Fibroblast of pulmonary artery (primary cell): ENCODE measurements at regions not wholly inside any gene's neighbourhood (a gene's known extent, or its start where the extent isn't known, plus 50 kb on each side); places are given as distances from the start of the nearest gene placed in this dataset.

Source experiments
- DNase-seq: peaks from one replicate; pipeline ENCODE4 v3.0.0-alpha.2; 2010; ENCODE audit warnings: low read depth
- H3K4me3 ChIP-seq: replicated peaks from 2 replicates; pipeline ENCODE4 v1.5.1; 2011; ENCODE audit warnings: low read depth, mild to moderate bottlenecking, control low read depth, low read length, moderate library complexity
- CTCF ChIP-seq: IDR thresholded peaks from 2 replicates; pipeline ENCODE4 v1.5.1; 2011; ENCODE audit warnings: mild to moderate bottlenecking, control low read depth, low read length, inconsistent platforms; ENCODE audit errors: missing control alignments

GRCh38 chr14:101347893-101348777 is 213.2 kb upstream of the DIO3 start:
- DNase-seq, result no peak
- no peak for TF ChIP-seq CTCF
- no peak overlapping the region for H3K4me3 ChIP-seq

- DNase-seq, result no peak
- TF ChIP-seq CTCF, result no peak
- H3K4me3 ChIP-seq, result no peak overlapping the region
These were observed 212.2 kb upstream of the DIO3 start for GRCh38 chr14:101349108-101349507.

GRCh38 chr14:101350021-101350420 is 211.3 kb upstream of the DIO3 start:
- no peak overlapping the region for H3K4me3 ChIP-seq
- TF ChIP-seq CTCF, result no peak
- DNase-seq, result no peak

GRCh38 chr14:101350691-101351090 is 210.6 kb upstream of the DIO3 start:
- TF ChIP-seq CTCF, result no peak
- DNase-seq, result no peak

GRCh38 chr14:101351146-101351545 is 210.1 kb upstream of the DIO3 start:
- DNase-seq, result no peak
- no peak overlapping the region for H3K4me3 ChIP-seq
- TF ChIP-seq CTCF, result no peak

More at GRCh38 chr14:101350691-101351090, 210.6 kb upstream of the DIO3 start:
- H3K4me3 ChIP-seq, result no peak overlapping the region

GRCh38 chr14:101351769-101352168 is 209.5 kb upstream of the DIO3 start:
- no peak overlapping the region for H3K4me3 ChIP-seq
- DNase-seq, result no peak
- no peak for TF ChIP-seq CTCF

GRCh38 chr14:101352567-101352966 is 208.7 kb upstream of the DIO3 start:
- no peak for TF ChIP-seq CTCF
- DNase-seq, result no peak
- no peak overlapping the region for H3K4me3 ChIP-seq
